Gastrocnemius medialis (tissue), 4 donors: ENCODE measurements at regions not wholly inside any gene's neighbourhood (a gene's known extent, or its start where the extent isn't known, plus 50 kb on each side); places are given as distances from the start of the nearest gene placed in this dataset.

Source experiments
- ATAC-seq, 2 donors: fragments of 150-250 bp; one replicate each; pipeline ENCODE4 v1.9.1; 2016
- DNase-seq, 2 donors: peaks; one replicate each; pipeline ENCODE4 v3.0.0-alpha.2; 2019
- H3K27ac ChIP-seq, 4 donors: fragments of 200-600 bp; sonication (generic); 1 replicate in 1 of 4; 2 replicates in 3 of 4; pipeline ENCODE4 v1.5.1; 2016 to 2018; ENCODE audit warnings: mild to moderate bottlenecking in 2 of 4, moderate library complexity in 1 of 4
- H3K27me3 ChIP-seq, 3 donors: fragments of 200-600 bp; sonication (generic) in 2 of 3; 1 replicate in 1 of 3; 2 replicates in 2 of 3; pipeline versions ENCODE4 v1.5.1 to v1.6.0; 2016 to 2019; ENCODE audit warnings: mild to moderate bottlenecking in 1 of 3, moderate library complexity in 1 of 3
- H3K36me3 ChIP-seq, 2 donors: fragments of 200-600 bp; sonication (generic) in 1 of 2; one replicate each; pipeline ENCODE4 v1.5.1; 2017 to 2018
- H3K4me1 ChIP-seq, 2 donors: fragments of 200-600 bp; sonication (generic) in 1 of 2; one replicate each; pipeline ENCODE4 v1.5.1; 2016 to 2017; ENCODE audit warnings: mild to moderate bottlenecking in 2 of 2
- H3K4me3 ChIP-seq, 4 donors: fragments of 200-600 bp; sonication (generic) in 3 of 4; 1 replicate in 1 of 4; 2 replicates in 3 of 4; pipeline ENCODE4 v1.5.1; 2016 to 2019; ENCODE audit warnings: mild to moderate bottlenecking in 2 of 4
- H3K9me3 ChIP-seq, 3 donors: fragments of 200-600 bp; sonication (generic) in 2 of 3; 1 replicate in 1 of 3; 2 replicates in 2 of 3; pipeline ENCODE4 v1.5.1; 2016 to 2019
- POLR2A ChIP-seq, 2 donors: fragments of 450-650 bp; IDR thresholded peaks; one replicate each; pipeline ENCODE4 v1.6.1; 2017; ENCODE audit warnings: antibody characterized with exemption in 2 of 2, mild to moderate bottlenecking in 2 of 2, moderate library complexity in 2 of 2
- in situ Hi-C, 4 donors: fragments of 200-750 bp; cut with MboI; loops; one replicate each; pipeline versions ENCODE4 v1.15.0 to v1.8.0; 2017; ENCODE audit warnings: low sequenced_read_pairs in 4 of 4
- intact Hi-C: fragments of 100-400 bp; cut with DNase I; formaldehyde crosslinking; loops from one replicate; pipeline ENCODE4 v1.15.1; 2023; ENCODE audit warnings: low total_unique reads
- TF ChIP-seq, protein P1 (sequence below), 5 experiments: fragments of 450-650 bp in 3 of 5; fragments of 200-600 bp in 2 of 5; sonication (generic) in 2 of 5; IDR thresholded peaks in 4 of 5; conservative IDR thresholded peaks in 1 of 5; 1 replicate in 4 of 5; 2 replicates in 1 of 5; pipeline ENCODE4 v1.5.1; 2016 to 2019; ENCODE audit warnings: antibody characterized with exemption in 5 of 5, mild to moderate bottlenecking in 3 of 5, moderate library complexity in 3 of 5

DNA sequence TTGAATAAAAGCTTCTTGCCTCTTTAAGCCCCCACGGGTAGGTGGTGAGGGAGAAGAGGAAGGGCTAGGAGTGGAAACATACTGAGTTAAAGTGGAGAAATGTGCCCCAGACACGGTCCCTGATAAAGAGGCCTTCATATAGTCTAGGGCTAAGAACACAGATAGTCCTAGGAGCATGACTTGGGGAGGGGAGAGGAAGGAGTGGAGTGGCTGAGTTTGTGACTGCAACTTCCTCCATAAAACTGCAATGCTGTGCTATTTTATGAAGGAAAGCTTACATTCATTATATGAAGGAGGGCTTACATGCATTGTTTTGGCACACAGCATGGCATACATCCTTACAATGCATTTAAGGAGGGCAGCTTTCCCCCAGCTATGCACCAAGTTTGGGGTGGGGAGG is 1129.4 kb upstream of the LRRTM3 start:
- intact Hi-C loops (no loop called here), in situ Hi-C loops (no loop called here)
- Histone ChIP-seq H3K4me3 (no peak overlapping the region), H3K9me3 (no peaks in the 10 kb centered on the region), H3K4me1 (no peaks in the 10 kb centered on the region), H3K27ac (no peak overlapping the region), H3K27me3 (no peaks in the 10 kb centered on the region), H3K36me3 (no peaks in the 10 kb centered on the region)
- ATAC-seq (no peak), DNase-seq (no peak)
- TF ChIP-seq, protein P1, sequence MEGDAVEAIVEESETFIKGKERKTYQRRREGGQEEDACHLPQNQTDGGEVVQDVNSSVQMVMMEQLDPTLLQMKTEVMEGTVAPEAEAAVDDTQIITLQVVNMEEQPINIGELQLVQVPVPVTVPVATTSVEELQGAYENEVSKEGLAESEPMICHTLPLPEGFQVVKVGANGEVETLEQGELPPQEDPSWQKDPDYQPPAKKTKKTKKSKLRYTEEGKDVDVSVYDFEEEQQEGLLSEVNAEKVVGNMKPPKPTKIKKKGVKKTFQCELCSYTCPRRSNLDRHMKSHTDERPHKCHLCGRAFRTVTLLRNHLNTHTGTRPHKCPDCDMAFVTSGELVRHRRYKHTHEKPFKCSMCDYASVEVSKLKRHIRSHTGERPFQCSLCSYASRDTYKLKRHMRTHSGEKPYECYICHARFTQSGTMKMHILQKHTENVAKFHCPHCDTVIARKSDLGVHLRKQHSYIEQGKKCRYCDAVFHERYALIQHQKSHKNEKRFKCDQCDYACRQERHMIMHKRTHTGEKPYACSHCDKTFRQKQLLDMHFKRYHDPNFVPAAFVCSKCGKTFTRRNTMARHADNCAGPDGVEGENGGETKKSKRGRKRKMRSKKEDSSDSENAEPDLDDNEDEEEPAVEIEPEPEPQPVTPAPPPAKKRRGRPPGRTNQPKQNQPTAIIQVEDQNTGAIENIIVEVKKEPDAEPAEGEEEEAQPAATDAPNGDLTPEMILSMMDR (IDR thresholded peaks at IDR 0.05 in 4 of 5, conservative IDR thresholded peaks at IDR 0.05 in 1 of 5): no peak
- no peak for TF ChIP-seq POLR2A (IDR thresholded peaks at IDR 0.05)

DNA sequence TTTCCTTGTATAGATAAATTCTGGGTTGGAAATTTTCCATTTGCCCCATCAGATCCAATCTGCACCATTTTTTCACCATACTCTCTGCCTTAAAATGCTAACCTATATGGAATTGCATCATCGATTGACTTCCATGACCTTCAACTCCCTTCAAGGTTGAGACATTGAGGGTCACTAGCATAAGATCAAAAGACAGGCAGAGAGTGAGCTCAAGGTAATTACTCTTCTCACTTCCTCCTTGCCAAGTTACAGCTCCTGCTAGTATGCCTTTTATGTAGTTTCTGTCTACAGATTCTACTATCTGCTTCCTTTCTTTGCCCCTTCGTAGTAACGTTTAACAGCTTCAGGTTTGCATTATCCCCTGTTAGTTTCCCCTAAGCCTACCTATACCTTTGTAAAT is 1127.7 kb upstream of the LRRTM3 start:
- DNase-seq (no peak), ATAC-seq (no peak)
- no peak overlapping the region for H3K4me3 ChIP-seq
- no peaks in the 10 kb centered on the region for H3K27me3 ChIP-seq
- intact Hi-C loops (no loop called here), in situ Hi-C loops (no loop called here)
- H3K4me1 ChIP-seq: no peaks in the 10 kb centered on the region
- TF ChIP-seq, protein P1 (IDR thresholded peaks at IDR 0.05 in 4 of 5, conservative IDR thresholded peaks at IDR 0.05 in 1 of 5): no peak
- no peak for TF ChIP-seq POLR2A (IDR thresholded peaks at IDR 0.05)
- no peaks in the 10 kb centered on the region for H3K36me3 ChIP-seq
- H3K27ac ChIP-seq: no peak overlapping the region
- no peaks in the 10 kb centered on the region for H3K9me3 ChIP-seq

DNA sequence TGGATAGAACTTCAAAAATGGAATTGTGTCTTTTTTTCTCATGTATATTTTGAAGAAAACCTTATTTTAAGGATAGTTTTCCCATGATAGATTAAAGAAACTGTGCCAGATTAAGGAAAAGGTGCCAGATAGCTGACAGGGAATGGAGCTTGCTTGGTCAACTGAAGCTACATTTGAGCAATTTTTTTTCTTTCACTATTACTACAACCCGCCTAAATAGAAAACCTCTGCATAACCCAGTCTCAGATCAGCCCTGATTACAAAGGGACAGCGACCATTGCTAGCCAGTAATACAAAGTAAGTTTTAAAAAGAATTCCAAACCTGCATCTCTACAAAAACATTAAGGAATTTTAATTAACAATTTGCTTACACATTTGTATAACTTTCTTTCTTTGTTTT is 1123.4 kb upstream of the LRRTM3 start:
- Histone ChIP-seq H3K9me3 (no peaks in the 10 kb centered on the region), H3K36me3 (no peaks in the 10 kb centered on the region), H3K4me1 (no peaks in the 10 kb centered on the region), H3K27me3 (no peaks in the 10 kb centered on the region), H3K27ac (no peak overlapping the region), H3K4me3 (no peak overlapping the region)
- in situ Hi-C loops: no loop called here
- TF ChIP-seq, protein P1 (IDR thresholded peaks at IDR 0.05 in 4 of 5, conservative IDR thresholded peaks at IDR 0.05 in 1 of 5): no peak
- TF ChIP-seq POLR2A (IDR thresholded peaks at IDR 0.05): no peak
- ATAC-seq (no peak), DNase-seq (no peak)
- intact Hi-C loops: no loop called here

DNA sequence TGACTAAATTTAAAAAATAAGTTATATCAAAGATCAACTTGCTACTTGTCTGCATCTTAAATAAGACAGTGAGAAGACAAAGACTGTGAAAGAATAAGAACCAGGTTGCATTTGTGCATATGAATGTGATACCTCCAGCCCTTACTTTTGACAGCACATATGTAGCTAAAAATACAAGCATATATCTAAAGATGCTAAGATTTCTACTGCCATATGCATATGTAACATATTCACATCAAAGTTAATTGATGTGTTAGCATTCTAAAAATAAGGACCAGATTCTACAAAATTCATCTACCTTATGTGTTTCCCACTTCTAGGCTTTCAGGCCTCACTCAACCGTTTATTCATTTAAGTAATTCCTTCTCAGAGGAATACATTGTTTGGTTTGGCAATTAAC is 1120.3 kb upstream of the LRRTM3 start:
- Histone ChIP-seq H3K4me1 (no peaks in the 10 kb centered on the region), H3K27me3 (no peaks in the 10 kb centered on the region), H3K4me3 (no peak overlapping the region), H3K27ac (no peak overlapping the region), H3K9me3 (no peaks in the 10 kb centered on the region), H3K36me3 (no peaks in the 10 kb centered on the region)
- ATAC-seq: no peak
- in situ Hi-C loops: no loop called here
- intact Hi-C loops: no loop called here
- TF ChIP-seq POLR2A (IDR thresholded peaks at IDR 0.05): no peak
- TF ChIP-seq, protein P1 (IDR thresholded peaks at IDR 0.05 in 4 of 5, conservative IDR thresholded peaks at IDR 0.05 in 1 of 5): no peak
- no peak for DNase-seq

DNA sequence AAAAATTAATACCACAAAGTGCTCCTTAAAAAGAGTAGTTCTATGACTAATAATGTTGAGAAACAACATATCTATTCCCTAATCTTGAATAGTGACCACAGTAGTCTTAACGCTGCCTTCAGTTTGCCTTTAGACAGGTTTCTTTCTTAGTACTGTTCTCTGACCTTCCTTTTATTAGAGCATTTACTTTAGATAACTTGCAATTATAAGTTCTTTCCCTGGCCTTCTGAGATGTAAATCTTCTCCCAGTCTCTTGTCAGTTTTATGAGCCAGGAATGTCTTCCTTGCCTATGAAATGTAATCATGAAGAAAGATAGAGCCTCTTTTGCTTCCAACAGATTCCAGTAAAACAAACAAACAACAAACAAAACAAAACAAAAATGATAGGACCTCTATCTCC is 1119.8 kb upstream of the LRRTM3 start:
- DNase-seq (no peak), ATAC-seq (no peak)
- no peaks in the 10 kb centered on the region for H3K36me3 ChIP-seq
- no peak overlapping the region for H3K27ac ChIP-seq
- in situ Hi-C loops (no loop called here), intact Hi-C loops (no loop called here)
- no peaks in the 10 kb centered on the region for H3K4me1 ChIP-seq
- H3K9me3 ChIP-seq: no peaks in the 10 kb centered on the region
- TF ChIP-seq POLR2A (IDR thresholded peaks at IDR 0.05): no peak
- TF ChIP-seq, protein P1 (IDR thresholded peaks at IDR 0.05 in 4 of 5, conservative IDR thresholded peaks at IDR 0.05 in 1 of 5): no peak
- H3K4me3 ChIP-seq: no peak overlapping the region
- no peaks in the 10 kb centered on the region for H3K27me3 ChIP-seq
